ENCODE measurements at regions not wholly inside any gene's neighbourhood (a gene's known extent, or its start where the extent isn't known, plus 50 kb on each side); places are given as distances from the start of the nearest gene placed in this dataset.

DNA sequence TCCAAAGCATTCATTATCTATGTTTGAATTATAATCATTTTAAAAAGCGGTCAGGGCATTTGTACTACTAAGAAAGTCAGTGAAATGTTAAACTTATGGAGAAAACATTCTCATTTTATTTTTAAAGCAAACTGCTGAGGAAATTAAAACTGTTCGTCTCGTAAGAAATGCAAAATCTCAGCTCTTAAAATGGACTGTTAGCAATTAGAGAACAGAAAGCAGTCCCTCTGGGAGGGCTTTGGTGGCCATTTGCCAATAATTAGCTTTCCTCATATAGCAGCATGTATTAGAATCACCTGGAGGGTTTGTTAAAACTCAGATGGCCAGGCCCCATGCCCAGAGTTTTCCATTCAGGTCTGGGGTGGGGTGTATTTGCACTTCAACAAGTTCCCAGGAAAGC is 120.7 kb upstream of the RASEF start:
- ATAC-seq (no peak), DNase-seq (ENCODE audit: low read depth, low spot score) (no peak)
- ChIA-PET RAD21 (ENCODE audit: low non-redundant PET in 1 of 2, low total read pairs in 2 of 2, uncharacterized antibody in 2 of 2, unreplicated experiment in 2 of 2) (no interaction called here), CTCF (no interaction called here), POLR2A (no interaction called here)
- intact Hi-C loops (cut with micrococcal nuclease): no loop called here
- Histone ChIP-seq H4K20me1 (ENCODE audit: insufficient read depth) (no peaks in the 10 kb centered on the region; the same call in 1 of the 2 replicates), H3K9ac (ENCODE audit: low read length) (no peak overlapping the region), H3K27ac (ENCODE audit: low read depth, low read length) (no peak overlapping the region), H3K4me1 (ENCODE audit: control insufficient read depth in 1 of 2, insufficient read depth in 2 of 2, low read length in 2 of 2) (no peaks in the 10 kb centered on the region), H3K9me2 (ENCODE audit: insufficient read depth) (no peaks in the 10 kb centered on the region), H3K79me2 (ENCODE audit: insufficient read depth, low read length) (no peaks in the 10 kb centered on the region), H3K4me2 (ENCODE audit: low read length) (no peak overlapping the region), H3K9me3 (ENCODE audit: control insufficient read depth in 1 of 2, insufficient read depth in 1 of 2, low read depth in 1 of 2, low read length in 2 of 2) (no peaks in the 10 kb centered on the region), H3K36me3 (ENCODE audit: control insufficient read depth in 1 of 2, insufficient read depth in 2 of 2, low read length in 2 of 2) (no peaks in the 10 kb centered on the region), H3K4me3 (replicated peaks in 1 of 2; ENCODE audit: low read depth in 1 of 2, low read length in 2 of 2) (no peak overlapping the region), H3K27me3 (ENCODE audit: insufficient read depth, low read length) (no peaks in the 10 kb centered on the region), H2AFZ (ENCODE audit: low read depth, low read length, poor library complexity, severe bottlenecking) (no peak overlapping the region)
- BruUV-seq (replicated peaks): no TSS peak
- TF ChIP-seq CEBPB (IDR thresholded peaks at IDR 0.05; ENCODE audit: low read depth) (no peak), EZH2 (IDR thresholded peaks at IDR 0.05) (no peak), ELF1 (IDR thresholded peaks at IDR 0.05; ENCODE audit: borderline replicate concordance, low read depth) (no peak), CBX3 (IDR thresholded peaks at IDR 0.05; ENCODE audit: low read depth) (no peak), EZH2phosphoT487 (IDR thresholded peaks at IDR 0.05; ENCODE audit: borderline replicate concordance) (no peak), RAD21 (IDR thresholded peaks at IDR 0.05; ENCODE audit: low read depth) (no peak), FOSL1 (IDR thresholded peaks at IDR 0.05; ENCODE audit: low read depth) (no peak), ZNF274 (IDR thresholded peaks at IDR 0.05; ENCODE audit: low read depth, low read length) (no peak), YY1 (IDR thresholded peaks at IDR 0.05; ENCODE audit: extremely low read depth, insufficient replicate concordance, low read depth, low read length) (no peak), POLR2A (IDR thresholded peaks at IDR 0.05; ENCODE audit: borderline replicate concordance, extremely low read depth, insufficient read depth, insufficient read length) (no peak), POLR2AphosphoS5 (IDR thresholded peaks at IDR 0.05; ENCODE audit: low read depth, low read length) (no peak), JUND (IDR thresholded peaks at IDR 0.05) (no peak)
- TF ChIP-seq, protein P1, sequence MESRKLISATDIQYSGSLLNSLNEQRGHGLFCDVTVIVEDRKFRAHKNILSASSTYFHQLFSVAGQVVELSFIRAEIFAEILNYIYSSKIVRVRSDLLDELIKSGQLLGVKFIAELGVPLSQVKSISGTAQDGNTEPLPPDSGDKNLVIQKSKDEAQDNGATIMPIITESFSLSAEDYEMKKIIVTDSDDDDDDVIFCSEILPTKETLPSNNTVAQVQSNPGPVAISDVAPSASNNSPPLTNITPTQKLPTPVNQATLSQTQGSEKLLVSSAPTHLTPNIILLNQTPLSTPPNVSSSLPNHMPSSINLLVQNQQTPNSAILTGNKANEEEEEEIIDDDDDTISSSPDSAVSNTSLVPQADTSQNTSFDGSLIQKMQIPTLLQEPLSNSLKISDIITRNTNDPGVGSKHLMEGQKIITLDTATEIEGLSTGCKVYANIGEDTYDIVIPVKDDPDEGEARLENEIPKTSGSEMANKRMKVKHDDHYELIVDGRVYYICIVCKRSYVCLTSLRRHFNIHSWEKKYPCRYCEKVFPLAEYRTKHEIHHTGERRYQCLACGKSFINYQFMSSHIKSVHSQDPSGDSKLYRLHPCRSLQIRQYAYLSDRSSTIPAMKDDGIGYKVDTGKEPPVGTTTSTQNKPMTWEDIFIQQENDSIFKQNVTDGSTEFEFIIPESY (IDR thresholded peaks at IDR 0.05; ENCODE audit: extremely low read depth, insufficient replicate concordance, low read length): no peak

Data from HCT116 (cell line).